H9 (cell line): ENCODE measurements at regions not wholly inside any gene's neighbourhood (a gene's known extent, or its start where the extent isn't known, plus 50 kb on each side); places are given as distances from the start of the nearest gene placed in this dataset.

Experiments
- DNase-seq: peaks from one replicate; pipeline ENCODE4 v3.0.0-alpha.2; 2017
- H2AFZ ChIP-seq: one replicate; pipeline ENCODE4 v1.6.1; 2013; ENCODE audit warnings: mild to moderate bottlenecking, low read length, control low read depth, moderate library complexity
- H2AK5ac ChIP-seq: 2 replicates; pipeline ENCODE4 v1.6.1; 2013; ENCODE audit warnings: low read length, control low read depth, mixed read lengths; ENCODE audit not compliant: insufficient read length
- H2BK120ac ChIP-seq: one replicate; pipeline ENCODE4 v1.6.1; 2013; ENCODE audit warnings: low read depth, mild to moderate bottlenecking, low read length, control low read depth, inconsistent platforms; ENCODE audit not compliant: poor library complexity, severe bottlenecking
- H2BK12ac ChIP-seq: 2 replicates; pipeline ENCODE4 v1.6.1; 2013; ENCODE audit warnings: low read length, control low read depth, mixed read lengths, low read depth; ENCODE audit not compliant: insufficient read length
- H2BK15ac ChIP-seq: 2 replicates; pipeline ENCODE4 v1.6.1; 2013; ENCODE audit warnings: low read depth, low read length, control low read depth
- H2BK20ac ChIP-seq: one replicate; pipeline ENCODE4 v1.6.1; 2013; ENCODE audit warnings: low read depth, mild to moderate bottlenecking, low read length, control low read depth, inconsistent platforms; ENCODE audit not compliant: poor library complexity, severe bottlenecking
- H2BK5ac ChIP-seq: 2 replicates; pipeline ENCODE4 v1.6.1; 2013; ENCODE audit warnings: low read length, control low read depth, mixed read lengths; ENCODE audit not compliant: insufficient read length
- H3K14ac ChIP-seq: 2 replicates; pipeline ENCODE4 v1.6.1; 2013; ENCODE audit warnings: low read length, control low read depth; ENCODE audit not compliant: insufficient read depth
- H3K18ac ChIP-seq: 2 replicates; pipeline ENCODE4 v1.6.1; 2013; ENCODE audit warnings: low read depth, mild to moderate bottlenecking, mixed read lengths, low read length, control low read depth; ENCODE audit not compliant: insufficient read length
- H3K23ac ChIP-seq: 2 replicates; pipeline ENCODE4 v1.6.1; 2013; ENCODE audit warnings: low read length, control low read depth, mixed read lengths, low read depth; ENCODE audit not compliant: insufficient read length
- H3K23me2 ChIP-seq: 2 replicates; pipeline ENCODE4 v1.6.1; 2013; ENCODE audit warnings: low read depth, mild to moderate bottlenecking, mixed read lengths, low read length, control low read depth; ENCODE audit not compliant: insufficient read length, poor library complexity, severe bottlenecking
- H3K27ac ChIP-seq: 2 replicates; pipeline ENCODE4 v1.5.1; 2013; ENCODE audit warnings: low read length, control low read depth, mixed read lengths, low read depth; ENCODE audit not compliant: insufficient read length
- H3K27me3 ChIP-seq: 2 replicates; pipeline ENCODE4 v1.6.1; 2013; ENCODE audit warnings: low read length, control low read depth, inconsistent platforms; ENCODE audit not compliant: insufficient read depth
- H3K4ac ChIP-seq: 2 replicates; pipeline ENCODE4 v1.6.1; 2013; ENCODE audit warnings: low read depth, mild to moderate bottlenecking, control low read depth, inconsistent platforms, low read length, moderate library complexity
- H3K4me1 ChIP-seq: 2 replicates; pipeline ENCODE4 v1.6.1; 2013; ENCODE audit warnings: low read length, control low read depth, inconsistent platforms; ENCODE audit not compliant: insufficient read depth
- H3K4me2 ChIP-seq: 2 replicates; pipeline ENCODE4 v1.6.1; 2013; ENCODE audit warnings: low read length, control low read depth, mixed read lengths; ENCODE audit not compliant: insufficient read length, insufficient read depth
- H3K56ac ChIP-seq: 2 replicates; pipeline ENCODE4 v1.6.1; 2013; ENCODE audit warnings: low read depth, mild to moderate bottlenecking, mixed read lengths, low read length, control low read depth; ENCODE audit not compliant: insufficient read length
- H3K79me1 ChIP-seq: 2 replicates; pipeline ENCODE4 v1.6.1; 2013; ENCODE audit warnings: low read depth, mild to moderate bottlenecking, moderate library complexity, low read length, control low read depth, inconsistent platforms; ENCODE audit not compliant: insufficient read depth, poor library complexity, severe bottlenecking
- H3K79me2 ChIP-seq: 2 replicates; pipeline ENCODE4 v1.6.1; 2013; ENCODE audit warnings: low read length, control low read depth, inconsistent platforms; ENCODE audit not compliant: insufficient read depth
- H3K9ac ChIP-seq: 2 replicates; pipeline ENCODE4 v1.6.1; 2013; ENCODE audit warnings: low read length, control low read depth, mixed read lengths; ENCODE audit not compliant: insufficient read length; ENCODE audit errors: extremely low read depth
- H3K9me3 ChIP-seq: one replicate; pipeline ENCODE4 v1.6.1; 2013; ENCODE audit warnings: low read depth, low read length, inconsistent platforms; ENCODE audit not compliant: control insufficient read depth
- H3T11ph ChIP-seq: one replicate; pipeline ENCODE4 v1.6.1; 2013; ENCODE audit warnings: mild to moderate bottlenecking, low read length, control low read depth, inconsistent platforms
- H4K20me1 ChIP-seq: one replicate; pipeline ENCODE4 v1.6.1; 2013; ENCODE audit not compliant: control insufficient read depth, insufficient read length, insufficient read depth
- H4K5ac ChIP-seq: 2 replicates; pipeline ENCODE4 v1.6.1; 2013; ENCODE audit warnings: low read depth, mild to moderate bottlenecking, mixed read lengths, low read length, control low read depth; ENCODE audit not compliant: insufficient read length
- H4K8ac ChIP-seq: replicated peaks from 2 replicates; pipeline ENCODE4 v1.6.1; 2013; ENCODE audit warnings: low read length, control low read depth, mixed read lengths, low read depth; ENCODE audit not compliant: insufficient read length
- H4K91ac ChIP-seq: 2 replicates; pipeline ENCODE4 v1.6.1; 2013; ENCODE audit warnings: low read depth, mild to moderate bottlenecking, moderate library complexity, mixed read lengths, low read length, control low read depth; ENCODE audit not compliant: insufficient read length
- H3K27ac Mint-ChIP-seq, 3 experiments: 2 replicates in 2 of 3; 3 replicates in 1 of 3; pipeline ENCODE4 v1.8.0; 2020 to 2021; ENCODE audit warnings: mixed read lengths in 3 of 3, mild to moderate bottlenecking in 1 of 3, moderate library complexity in 1 of 3
- H3K27me3 Mint-ChIP-seq: 2 replicates; pipeline ENCODE4 v1.8.0; 2021; ENCODE audit warnings: low read depth, mild to moderate bottlenecking, moderate library complexity, mixed read lengths
- H3K36me3 Mint-ChIP-seq, 3 experiments: 2 replicates in 2 of 3; 3 replicates in 1 of 3; pipeline ENCODE4 v1.8.0; 2020 to 2021; ENCODE audit warnings: low read depth in 3 of 3, mixed read lengths in 3 of 3; ENCODE audit not compliant: insufficient read depth in 1 of 3
- H3K4me1 Mint-ChIP-seq, 2 experiments: 2 replicates each; pipeline ENCODE4 v1.8.0; 2020; ENCODE audit warnings: mixed read lengths in 2 of 2
- H3K4me3 Mint-ChIP-seq, 2 experiments: 2 replicates in 1 of 2; 3 replicates in 1 of 2; pipeline ENCODE4 v1.8.0; 2020 to 2021; ENCODE audit warnings: mild to moderate bottlenecking in 2 of 2, mixed read lengths in 2 of 2, moderate library complexity in 1 of 2
- H3K9me3 Mint-ChIP-seq, 2 experiments: 2 replicates in 1 of 2; 3 replicates in 1 of 2; pipeline ENCODE4 v1.8.0; 2020; ENCODE audit warnings: mild to moderate bottlenecking in 2 of 2, mixed read lengths in 2 of 2, moderate library complexity in 1 of 2
- CTCF ChIP-seq: fragments of 200-600 bp; sonication (generic); conservative IDR thresholded peaks from 3 replicates; pipeline ENCODE4 v1.8.0; 2021; ENCODE audit warnings: antibody characterized with exemption, mild to moderate bottlenecking
- WGBS: extraction: QIAGEN DNeasy Blood & Tissue Kit; methylation state at CpG from one replicate; pipeline ENCODE4 v1.1.7; 2013; ENCODE audit warnings: missing lambda C conversion rate, low lambda C conversion rate, mixed read lengths; ENCODE audit not compliant: insufficient read length; ENCODE audit errors: extremely low coverage; 5-methylcytosine and 5-hydroxymethylcytosine counted together

DNA sequence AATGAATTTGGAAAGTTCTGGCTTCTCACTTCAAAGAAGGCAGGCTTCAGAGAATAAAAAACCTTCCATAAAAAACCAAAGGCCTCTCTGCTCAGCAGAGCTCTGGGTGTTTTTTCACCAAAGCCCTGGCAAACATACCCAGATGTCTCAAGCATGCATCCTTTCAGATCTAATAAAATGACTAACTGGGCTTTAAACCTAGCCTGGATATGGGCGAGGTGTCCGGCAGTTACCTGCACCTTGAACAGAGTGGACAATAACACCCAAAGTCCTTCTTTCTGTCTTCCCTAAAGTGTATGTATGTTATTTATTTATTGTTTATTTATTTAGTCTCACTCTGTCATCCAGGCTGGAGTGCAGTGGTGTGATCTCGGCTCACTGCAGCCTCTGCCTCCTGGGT lies 469.3 kb downstream of the XYLT1 start:
- Histone ChIP-seq H3K27ac (no peak overlapping the region), H3K23ac (no peak overlapping the region), H3K4me2 (no peak overlapping the region), H3K14ac (no peak overlapping the region), H3K79me1 (no peaks in the 10 kb centered on the region), H3K56ac (no peak overlapping the region), H2BK5ac (no peak overlapping the region), H3K23me2 (no peaks in the 10 kb centered on the region), H3K4ac (no peak overlapping the region), H3K9ac (no peak overlapping the region), H3T11ph (no peak overlapping the region), H4K5ac (no peak overlapping the region), H3K27me3 (no peaks in the 10 kb centered on the region), H2BK12ac (no peak overlapping the region), H3K4me1 (no peaks in the 10 kb centered on the region), H3K9me3 (no peaks in the 10 kb centered on the region), H4K8ac (no peak overlapping the region), H4K91ac (no peak overlapping the region), H2AFZ (no peak overlapping the region), H3K79me2 (no peaks in the 10 kb centered on the region), H2BK15ac (no peak overlapping the region), H2BK120ac (no peak overlapping the region), H3K18ac (no peak overlapping the region), H4K20me1 (no peaks in the 10 kb centered on the region), H2BK20ac (no peak overlapping the region), H2AK5ac (no peak overlapping the region)
- no peak for DNase-seq
- Mint-ChIP-seq H3K36me3 (peaks cover 3 to 6% (median 6%) of the 10 kb centered on the region in 3 experiments; a peak in 5 of 7 replicates), H3K9me3 (peaks cover 10 to 15% of the 10 kb centered on the region in 2 experiments), H3K4me3 (no peak overlapping the region), H3K4me1 (no peaks in the 10 kb centered on the region), H3K27ac (no peak overlapping the region), H3K27me3 (no peaks in the 10 kb centered on the region)
- WGBS, result no CpG with 5 or more reads among the region's 3 CpGs
- TF ChIP-seq CTCF, result no peak
